D721Med (cell line): ENCODE measurements at regions not wholly inside any gene's neighbourhood (a gene's known extent, or its start where the extent isn't known, plus 50 kb on each side); places are given as distances from the start of the nearest gene placed in this dataset.

ENCODE experiments used
- DNase-seq: peaks from one replicate; pipeline ENCODE4 v3.0.0; 2011; ENCODE audit warnings: low spot score; ENCODE audit not compliant: insufficient read length
- FAIRE-seq: peaks from 2 replicates; lab custom pipeline; 2011; peaks lifted over from hg19 to GRCh38; lab: Jason Lieb, UNC
- CTCF ChIP-seq: IDR thresholded peaks from 2 replicates; pipeline ENCODE4 v1.5.1; 2012; ENCODE audit warnings: mild to moderate bottlenecking, control low read depth; ENCODE audit not compliant: insufficient read depth; ENCODE audit errors: missing control alignments

GRCh38 chr15:75763137-75763611 lies 50.5 kb upstream of the CSPG4 start:
- no peak for TF ChIP-seq CTCF
- no peak for DNase-seq
- no peak for FAIRE-seq
